Esophagus squamous epithelium (tissue), 5 donors: ENCODE measurements at regions not wholly inside any gene's neighbourhood (a gene's known extent, or its start where the extent isn't known, plus 50 kb on each side); places are given as distances from the start of the nearest gene placed in this dataset.

Experiments used
- DNase-seq: peaks from one replicate; lab custom pipeline; 2025; lab: John Stamatoyannopoulos, UW
- H3K27ac ChIP-seq, 4 donors: fragments of 200-600 bp; sonication (generic); one replicate each; pipeline ENCODE4 v1.5.1; 2016 to 2019; ENCODE audit warnings: mild to moderate bottlenecking in 1 of 4
- H3K27me3 ChIP-seq, 4 donors: fragments of 200-600 bp; sonication (generic); 1 replicate in 3 of 4; 2 replicates in 1 of 4; pipeline versions ENCODE4 v1.5.1 to v1.6.0; 2017 to 2021; ENCODE audit warnings: antibody characterized with exemption in 1 of 4
- H3K36me3 ChIP-seq, 3 donors: fragments of 200-600 bp; sonication (generic); one replicate each; pipeline ENCODE4 v1.5.1; 2016 to 2019
- H3K4me1 ChIP-seq, 3 donors: fragments of 200-600 bp; sonication (generic); one replicate each; pipeline ENCODE4 v1.5.1; 2017 to 2019
- H3K4me3 ChIP-seq, 4 donors: fragments of 200-600 bp; sonication (generic); 1 replicate in 3 of 4; 2 replicates in 1 of 4; pipeline ENCODE4 v1.5.1; 2016 to 2019; ENCODE audit warnings: mild to moderate bottlenecking in 2 of 4, moderate library complexity in 1 of 4
- H3K9me3 ChIP-seq, 3 donors: fragments of 200-600 bp; sonication (generic); one replicate each; pipeline ENCODE4 v1.5.1; 2016 to 2019
- POLR2A ChIP-seq, 4 donors: fragments of 450-650 bp; IDR thresholded peaks; one replicate each; pipeline ENCODE4 v1.6.1; 2017; ENCODE audit warnings: antibody characterized with exemption in 4 of 4, mild to moderate bottlenecking in 4 of 4, moderate library complexity in 3 of 4
- WGBS, 2 donors: methylation state at CpG; one replicate each; pipeline ENCODE4 v1.1.5; 2018; 5-methylcytosine and 5-hydroxymethylcytosine counted together
- intact Hi-C: fragments of 100-400 bp; cut with DNase I; formaldehyde crosslinking; loops from one replicate; pipeline ENCODE4 v1.15.0; 2022
- TF ChIP-seq, protein P1 (sequence below), 6 experiments: fragments of 450-650 bp in 4 of 6; fragments of 200-600 bp in 2 of 6; sonication (generic) in 2 of 6; IDR thresholded peaks; one replicate each; pipeline ENCODE4 v1.5.1; 2016 to 2019; ENCODE audit warnings: antibody characterized with exemption in 6 of 6, mild to moderate bottlenecking in 4 of 6, moderate library complexity in 4 of 6
- donor health status: DM: yes; HTN: yes; CAD: no.

DNA sequence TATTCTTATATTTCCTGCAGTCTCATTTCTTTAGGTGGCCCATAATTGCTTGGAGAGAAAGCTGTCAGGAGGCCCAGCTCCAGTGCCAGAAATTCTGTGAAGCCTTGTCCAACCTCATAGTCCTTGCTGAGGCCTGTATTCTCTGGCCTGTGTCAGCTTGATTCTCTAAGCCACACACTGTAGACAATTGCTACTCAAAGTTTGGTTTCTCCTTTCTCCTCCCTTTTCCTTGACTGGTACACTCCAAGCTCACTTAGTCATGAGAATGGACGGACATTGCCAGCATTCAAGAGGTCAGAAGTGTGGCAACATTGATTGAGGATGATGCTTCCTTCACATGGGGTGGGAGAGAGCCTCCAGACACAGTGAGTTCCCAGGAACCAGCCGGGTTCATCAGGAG, 71.3 kb upstream of the CXCL14 start:
- Histone ChIP-seq H3K9me3 (no peaks in the 10 kb centered on the region), H3K4me1 (peaks cover 0 to 17% (median 15%) of the 10 kb centered on the region in 3 donors), H3K36me3 (no peaks in the 10 kb centered on the region), H3K27ac (no peak overlapping the region), H3K4me3 (no peak overlapping the region), H3K27me3 (no peaks in the 10 kb centered on the region)
- WGBS, 2 donors = 18 to 67% methylated on average over 2 of the region's 2 CpGs
- no peak for TF ChIP-seq POLR2A (IDR thresholded peaks at IDR 0.05)
- TF ChIP-seq, protein P1, sequence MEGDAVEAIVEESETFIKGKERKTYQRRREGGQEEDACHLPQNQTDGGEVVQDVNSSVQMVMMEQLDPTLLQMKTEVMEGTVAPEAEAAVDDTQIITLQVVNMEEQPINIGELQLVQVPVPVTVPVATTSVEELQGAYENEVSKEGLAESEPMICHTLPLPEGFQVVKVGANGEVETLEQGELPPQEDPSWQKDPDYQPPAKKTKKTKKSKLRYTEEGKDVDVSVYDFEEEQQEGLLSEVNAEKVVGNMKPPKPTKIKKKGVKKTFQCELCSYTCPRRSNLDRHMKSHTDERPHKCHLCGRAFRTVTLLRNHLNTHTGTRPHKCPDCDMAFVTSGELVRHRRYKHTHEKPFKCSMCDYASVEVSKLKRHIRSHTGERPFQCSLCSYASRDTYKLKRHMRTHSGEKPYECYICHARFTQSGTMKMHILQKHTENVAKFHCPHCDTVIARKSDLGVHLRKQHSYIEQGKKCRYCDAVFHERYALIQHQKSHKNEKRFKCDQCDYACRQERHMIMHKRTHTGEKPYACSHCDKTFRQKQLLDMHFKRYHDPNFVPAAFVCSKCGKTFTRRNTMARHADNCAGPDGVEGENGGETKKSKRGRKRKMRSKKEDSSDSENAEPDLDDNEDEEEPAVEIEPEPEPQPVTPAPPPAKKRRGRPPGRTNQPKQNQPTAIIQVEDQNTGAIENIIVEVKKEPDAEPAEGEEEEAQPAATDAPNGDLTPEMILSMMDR (IDR thresholded peaks at IDR 0.05) = no peak
- intact Hi-C loops = no loop called here
- no peak for DNase-seq

DNA sequence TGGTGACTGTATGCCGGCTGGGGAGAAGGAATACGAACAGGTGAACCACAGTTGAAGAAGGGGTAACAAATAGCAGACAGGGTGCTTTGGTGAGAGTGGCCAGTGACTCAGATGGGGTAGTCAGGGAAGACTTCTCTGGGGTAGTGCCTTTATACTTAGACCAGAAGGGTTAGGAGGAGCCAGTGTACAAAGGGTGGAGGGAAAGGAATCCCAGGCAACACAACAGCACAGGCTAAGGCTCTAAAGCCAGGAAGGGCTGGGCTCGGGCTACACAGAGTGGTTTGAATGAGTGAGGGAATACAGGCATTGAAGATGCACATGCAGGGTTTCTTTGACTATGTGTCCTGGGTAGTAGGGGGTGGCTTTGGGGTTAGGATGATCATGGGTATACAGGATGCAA, 70.6 kb upstream of the CXCL14 start:
- DNase-seq = no peak
- intact Hi-C loops = no loop called here
- Histone ChIP-seq H3K27me3 (no peaks in the 10 kb centered on the region), H3K4me1 (peaks cover 0 to 14% (median 11%) of the 10 kb centered on the region in 3 donors), H3K4me3 (no peak overlapping the region), H3K27ac (no peak overlapping the region), H3K9me3 (no peaks in the 10 kb centered on the region), H3K36me3 (no peaks in the 10 kb centered on the region)
- 73 to 84% methylated on average over 3 of the region's 3 CpGs for WGBS, 2 donors
- TF ChIP-seq POLR2A (IDR thresholded peaks at IDR 0.05) = no peak
- TF ChIP-seq, protein P1 (IDR thresholded peaks at IDR 0.05) = no peak

DNA sequence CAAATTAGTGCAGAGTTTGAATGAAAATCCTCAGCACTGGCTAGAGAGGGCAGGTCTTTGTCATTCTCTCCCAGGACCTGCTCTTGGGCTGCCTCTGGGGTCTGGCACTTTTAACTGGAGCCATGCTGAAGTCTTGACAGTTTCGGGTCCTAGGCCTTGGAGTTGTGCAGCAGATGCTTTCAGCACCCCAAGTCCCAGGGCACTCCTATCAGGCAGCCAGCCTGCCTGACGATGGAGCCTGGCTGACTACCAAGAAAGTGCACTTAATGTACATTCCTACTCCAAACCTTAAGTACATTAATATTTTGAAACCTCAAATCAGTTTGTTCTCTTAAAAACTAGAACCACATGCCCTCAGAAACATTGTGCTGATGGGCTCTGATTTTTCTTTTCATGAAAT, 69.3 kb upstream of the CXCL14 start:
- Histone ChIP-seq H3K4me1 (peaks cover 0 to 20% (median 11%) of the 10 kb centered on the region in 3 donors), H3K9me3 (no peaks in the 10 kb centered on the region), H3K36me3 (no peaks in the 10 kb centered on the region), H3K27me3 (no peaks in the 10 kb centered on the region), H3K27ac (no peak overlapping the region), H3K4me3 (no peak overlapping the region)
- no peak for DNase-seq
- 31 to 42% methylated on average over 2 of the region's 2 CpGs for WGBS, 2 donors
- no peak for TF ChIP-seq POLR2A (IDR thresholded peaks at IDR 0.05)
- TF ChIP-seq, protein P1 (IDR thresholded peaks at IDR 0.05) = no peak
- intact Hi-C loops = no loop called here

DNA sequence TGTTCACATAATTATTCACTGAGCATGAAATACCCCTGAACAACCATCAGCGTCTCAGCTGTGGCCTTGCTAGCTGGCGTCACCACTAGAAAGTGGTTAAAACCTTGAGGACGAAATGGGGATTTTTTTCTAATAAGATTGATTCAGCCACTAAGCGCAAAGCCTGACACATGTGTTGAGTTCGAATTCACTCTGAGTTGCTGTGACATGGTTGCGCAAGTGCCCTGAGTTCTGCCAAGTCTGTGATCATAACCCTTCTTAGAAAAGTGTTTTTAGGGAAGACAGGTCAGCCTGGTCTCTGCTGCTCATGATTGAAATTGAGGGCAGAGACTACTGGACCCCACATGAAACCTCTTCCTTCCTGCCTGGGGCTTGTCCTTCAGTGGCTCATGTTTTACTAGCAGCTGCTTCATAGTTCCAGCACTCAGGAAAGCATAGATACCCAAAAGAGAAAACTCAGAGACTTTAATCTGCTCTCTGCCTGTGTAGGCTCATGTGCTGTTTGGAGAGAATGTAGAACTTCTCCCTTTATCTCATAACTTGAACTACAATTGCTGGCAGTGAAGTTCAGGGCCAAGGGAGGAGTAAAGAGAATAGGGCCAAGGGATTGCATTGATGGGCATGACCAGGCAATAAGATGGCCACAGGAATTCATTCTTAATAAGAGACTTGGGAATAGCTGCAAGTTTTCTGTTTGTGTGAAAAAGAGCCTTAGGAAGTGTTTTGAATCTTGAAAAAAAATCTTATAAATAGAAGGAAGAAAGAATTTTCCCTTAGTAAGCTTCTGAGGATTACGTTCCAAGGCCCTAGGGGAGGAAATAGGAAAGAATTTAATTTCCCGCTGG, 66.8 kb upstream of the CXCL14 start:
- H3K27me3 ChIP-seq = no peaks in the 10 kb centered on the region
- H3K27ac ChIP-seq = no peak overlapping the region
- TF ChIP-seq, protein P1 (IDR thresholded peaks at IDR 0.05) = no peak
- TF ChIP-seq POLR2A (IDR thresholded peaks at IDR 0.05) = no peak
- H3K36me3 ChIP-seq = no peaks in the 10 kb centered on the region
- intact Hi-C loops = no loop called here
- no peak overlapping the region for H3K4me3 ChIP-seq
- no peak for DNase-seq
- 50 to 60% methylated on average over 8 of the region's 8 CpGs for WGBS, 2 donors
- H3K4me1 ChIP-seq = peaks cover 0 to 20% (median 11%) of the 10 kb centered on the region in 3 donors
- H3K9me3 ChIP-seq = no peaks in the 10 kb centered on the region

DNA sequence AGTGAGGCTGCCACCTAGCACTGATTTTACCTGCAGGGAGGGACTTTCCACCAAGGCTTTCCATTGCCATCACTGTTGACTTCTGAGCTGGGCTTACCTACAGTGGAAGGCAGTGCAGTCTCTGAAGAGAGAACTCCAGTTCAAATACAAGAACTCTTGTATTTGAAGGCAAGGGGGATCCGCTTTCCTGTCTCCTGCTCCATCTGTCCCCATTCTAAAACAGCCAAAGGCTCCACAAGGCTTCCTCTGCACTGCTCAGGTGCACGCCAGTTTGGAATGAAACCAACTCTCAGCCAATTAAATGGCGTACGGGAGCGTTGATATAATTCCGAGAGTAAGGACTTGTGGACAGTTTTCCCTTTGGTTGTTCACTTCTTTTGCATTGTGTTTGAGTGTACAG, 66.0 kb upstream of the CXCL14 start:
- Histone ChIP-seq H3K36me3 (no peaks in the 10 kb centered on the region), H3K27me3 (no peaks in the 10 kb centered on the region), H3K27ac (no peak overlapping the region), H3K4me1 (peaks cover 0 to 20% (median 11%) of the 10 kb centered on the region in 3 donors), H3K9me3 (no peaks in the 10 kb centered on the region), H3K4me3 (no peak overlapping the region)
- intact Hi-C loops = no loop called here
- TF ChIP-seq, protein P1 (IDR thresholded peaks at IDR 0.05) = no peak
- no peak for TF ChIP-seq POLR2A (IDR thresholded peaks at IDR 0.05)
- 86 to 90% methylated on average over 6 of the region's 6 CpGs for WGBS, 2 donors
- DNase-seq = no peak
